ENCODE measurements at regions not wholly inside any gene's neighbourhood (a gene's known extent, or its start where the extent isn't known, plus 50 kb on each side); places are given as distances from the start of the nearest gene placed in this dataset.

DNA sequence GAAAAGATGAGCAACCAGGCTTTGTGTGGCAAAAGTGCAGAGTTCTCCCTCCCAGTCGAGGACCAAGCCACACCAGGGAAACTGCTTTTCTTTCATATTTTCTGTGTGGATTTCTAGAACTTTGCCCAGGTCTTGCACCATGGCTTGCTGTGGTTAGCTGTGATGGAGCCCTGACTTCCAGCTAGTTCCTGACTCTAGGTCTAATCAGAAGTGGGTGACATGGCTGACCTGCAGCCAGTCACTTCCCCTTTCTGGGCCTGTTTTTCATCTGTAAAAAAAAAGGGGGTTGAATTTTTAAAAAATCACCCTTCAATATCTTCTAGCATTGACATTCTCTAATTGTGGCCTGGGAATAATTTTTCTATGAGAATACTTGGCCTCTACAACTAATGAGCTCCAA is 491.2 kb upstream of the USP24 start:
- no peaks in the 10 kb centered on the region; the same call in none of the 2 replicates for H3K27me3 Mint-ChIP-seq (ENCODE audit: low read depth)

More for the DNA sequence above, 491.2 kb upstream of the USP24 start:
- H2BK15ac ChIP-seq (ENCODE audit: low read depth, low read length) = no peak overlapping the region
- H4K20me1 ChIP-seq (ENCODE audit: control insufficient read depth, insufficient read depth, insufficient read length) = no peaks in the 10 kb centered on the region
- Mint-ChIP-seq H3K36me3 (ENCODE audit: insufficient read depth in 1 of 3, low read depth in 3 of 3) (0 out of 7 replicates have a peak, but pooled peaks cover 0 to 1% (median 0%) of the 10 kb centered on the region in 3 experiments), H3K27ac (no peak overlapping the region), H3K4me3 (no peak overlapping the region), H3K4me1 (peaks cover 11 to 16% of the 10 kb centered on the region in 2 experiments), H3K9me3 (no peaks in the 10 kb centered on the region; a peak in 1 of 5 replicates)
- no peak for DNase-seq
- no CpG with 5 or more reads among the region's 1 CpG for WGBS (ENCODE audit: extremely low coverage, insufficient read length, low lambda C conversion rate)
- no peak overlapping the region for H3K23ac ChIP-seq (ENCODE audit: insufficient read length, low read depth, low read length)
- no peak overlapping the region for H2BK120ac ChIP-seq (ENCODE audit: low read depth, low read length, poor library complexity, severe bottlenecking)
- H2BK12ac ChIP-seq (ENCODE audit: insufficient read length, low read depth, low read length) = no peak overlapping the region
- TF ChIP-seq, protein P1, sequence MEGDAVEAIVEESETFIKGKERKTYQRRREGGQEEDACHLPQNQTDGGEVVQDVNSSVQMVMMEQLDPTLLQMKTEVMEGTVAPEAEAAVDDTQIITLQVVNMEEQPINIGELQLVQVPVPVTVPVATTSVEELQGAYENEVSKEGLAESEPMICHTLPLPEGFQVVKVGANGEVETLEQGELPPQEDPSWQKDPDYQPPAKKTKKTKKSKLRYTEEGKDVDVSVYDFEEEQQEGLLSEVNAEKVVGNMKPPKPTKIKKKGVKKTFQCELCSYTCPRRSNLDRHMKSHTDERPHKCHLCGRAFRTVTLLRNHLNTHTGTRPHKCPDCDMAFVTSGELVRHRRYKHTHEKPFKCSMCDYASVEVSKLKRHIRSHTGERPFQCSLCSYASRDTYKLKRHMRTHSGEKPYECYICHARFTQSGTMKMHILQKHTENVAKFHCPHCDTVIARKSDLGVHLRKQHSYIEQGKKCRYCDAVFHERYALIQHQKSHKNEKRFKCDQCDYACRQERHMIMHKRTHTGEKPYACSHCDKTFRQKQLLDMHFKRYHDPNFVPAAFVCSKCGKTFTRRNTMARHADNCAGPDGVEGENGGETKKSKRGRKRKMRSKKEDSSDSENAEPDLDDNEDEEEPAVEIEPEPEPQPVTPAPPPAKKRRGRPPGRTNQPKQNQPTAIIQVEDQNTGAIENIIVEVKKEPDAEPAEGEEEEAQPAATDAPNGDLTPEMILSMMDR (conservative IDR thresholded peaks at IDR 0.05) = no peak
- no peak overlapping the region for H3K4ac ChIP-seq (ENCODE audit: low read depth, low read length)
- no peak overlapping the region for H2BK5ac ChIP-seq (ENCODE audit: insufficient read length, low read length)
- H3K79me1 ChIP-seq (ENCODE audit: insufficient read depth, low read depth, low read length, poor library complexity, severe bottlenecking) = no peaks in the 10 kb centered on the region
- no peak overlapping the region for H2AK5ac ChIP-seq (ENCODE audit: insufficient read length, low read length)
- no peak overlapping the region for H3K27ac ChIP-seq (ENCODE audit: insufficient read length, low read depth, low read length)
- H3K4me2 ChIP-seq (ENCODE audit: insufficient read depth, insufficient read length, low read length) = no peak overlapping the region
- H3K56ac ChIP-seq (ENCODE audit: insufficient read length, low read depth, low read length) = no peak overlapping the region
- no peaks in the 10 kb centered on the region; the same call in 1 of the 2 replicates for H3K79me2 ChIP-seq (ENCODE audit: insufficient read depth, low read length)
- no peaks in the 10 kb centered on the region for H3K27me3 ChIP-seq (ENCODE audit: insufficient read depth, low read length)
- no peak overlapping the region for H3K18ac ChIP-seq (ENCODE audit: insufficient read length, low read depth, low read length)
- H4K91ac ChIP-seq (ENCODE audit: insufficient read length, low read depth, low read length) = no peak overlapping the region
- H4K8ac ChIP-seq (replicated peaks; ENCODE audit: insufficient read length, low read depth, low read length) = no peak overlapping the region
- no peak overlapping the region for H3T11ph ChIP-seq (ENCODE audit: low read length)
- H3K9ac ChIP-seq (ENCODE audit: extremely low read depth, insufficient read length, low read length) = no peak overlapping the region
- no peaks in the 10 kb centered on the region for H3K9me3 ChIP-seq (ENCODE audit: control insufficient read depth, low read depth, low read length)
- H2BK20ac ChIP-seq (ENCODE audit: low read depth, low read length, poor library complexity, severe bottlenecking) = no peak overlapping the region
- H2AFZ ChIP-seq (ENCODE audit: low read length) = no peak overlapping the region
- H4K5ac ChIP-seq (ENCODE audit: insufficient read length, low read depth, low read length) = no peak overlapping the region
- H3K4me1 ChIP-seq (ENCODE audit: insufficient read depth, low read length) = no peaks in the 10 kb centered on the region
- no peak overlapping the region for H3K14ac ChIP-seq (ENCODE audit: insufficient read depth, low read length)
- no peaks in the 10 kb centered on the region for H3K23me2 ChIP-seq (ENCODE audit: insufficient read length, low read depth, low read length, poor library complexity, severe bottlenecking)

All from H9 (cell line).